ENCODE measurements at regions not wholly inside any gene's neighbourhood (a gene's known extent, or its start where the extent isn't known, plus 50 kb on each side); places are given as distances from the start of the nearest gene placed in this dataset.

DNA sequence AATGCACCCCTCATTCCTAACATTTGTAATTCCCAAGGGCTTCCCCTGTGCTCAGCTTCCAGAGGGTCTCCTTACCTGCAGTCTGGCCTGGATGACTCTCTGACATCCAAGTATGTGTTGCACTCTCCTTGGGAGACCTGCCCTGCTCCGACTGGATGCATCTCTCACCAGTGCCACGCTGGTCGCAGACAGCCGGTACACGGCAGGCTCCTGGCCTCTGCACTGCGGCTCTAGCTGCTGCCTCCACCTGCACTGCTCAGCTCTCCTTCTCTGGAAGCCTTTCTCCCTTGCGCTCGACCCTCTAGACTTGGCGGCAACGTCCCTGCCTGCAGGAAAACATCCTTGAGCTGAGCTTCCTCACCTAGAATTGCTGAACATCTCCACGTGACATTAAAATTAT is 685.9 kb downstream of the BRD1 start:
- DNase-seq (ENCODE audit: low read depth, low spot score) (no peak), ATAC-seq (no peak)
- ChIA-PET CTCF (no interaction called here), RAD21 (ENCODE audit: low non-redundant PET in 1 of 2, low total read pairs in 2 of 2, uncharacterized antibody in 2 of 2, unreplicated experiment in 2 of 2) (no interaction called here), POLR2A (no interaction called here)
- H4K20me1 ChIP-seq (ENCODE audit: insufficient read depth): no peaks in the 10 kb centered on the region
- no peak overlapping the region for H2AFZ ChIP-seq (ENCODE audit: low read depth, low read length, poor library complexity, severe bottlenecking)
- H3K36me3 ChIP-seq (ENCODE audit: control insufficient read depth in 1 of 2, insufficient read depth in 2 of 2, low read length in 2 of 2): no peaks in the 10 kb centered on the region
- TF ChIP-seq ELF1 (IDR thresholded peaks at IDR 0.05; ENCODE audit: borderline replicate concordance, low read depth): no peak
- no peak for TF ChIP-seq EZH2 (IDR thresholded peaks at IDR 0.05)
- no peak for TF ChIP-seq POLR2AphosphoS5 (IDR thresholded peaks at IDR 0.05; ENCODE audit: low read depth, low read length)
- no peak for TF ChIP-seq SP1 (IDR thresholded peaks at IDR 0.05; ENCODE audit: low read depth)
- TF ChIP-seq, protein P1, sequence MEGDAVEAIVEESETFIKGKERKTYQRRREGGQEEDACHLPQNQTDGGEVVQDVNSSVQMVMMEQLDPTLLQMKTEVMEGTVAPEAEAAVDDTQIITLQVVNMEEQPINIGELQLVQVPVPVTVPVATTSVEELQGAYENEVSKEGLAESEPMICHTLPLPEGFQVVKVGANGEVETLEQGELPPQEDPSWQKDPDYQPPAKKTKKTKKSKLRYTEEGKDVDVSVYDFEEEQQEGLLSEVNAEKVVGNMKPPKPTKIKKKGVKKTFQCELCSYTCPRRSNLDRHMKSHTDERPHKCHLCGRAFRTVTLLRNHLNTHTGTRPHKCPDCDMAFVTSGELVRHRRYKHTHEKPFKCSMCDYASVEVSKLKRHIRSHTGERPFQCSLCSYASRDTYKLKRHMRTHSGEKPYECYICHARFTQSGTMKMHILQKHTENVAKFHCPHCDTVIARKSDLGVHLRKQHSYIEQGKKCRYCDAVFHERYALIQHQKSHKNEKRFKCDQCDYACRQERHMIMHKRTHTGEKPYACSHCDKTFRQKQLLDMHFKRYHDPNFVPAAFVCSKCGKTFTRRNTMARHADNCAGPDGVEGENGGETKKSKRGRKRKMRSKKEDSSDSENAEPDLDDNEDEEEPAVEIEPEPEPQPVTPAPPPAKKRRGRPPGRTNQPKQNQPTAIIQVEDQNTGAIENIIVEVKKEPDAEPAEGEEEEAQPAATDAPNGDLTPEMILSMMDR (IDR thresholded peaks at IDR 0.05 in 2 of 3, conservative IDR thresholded peaks at IDR 0.05 in 1 of 3; ENCODE audit: borderline replicate concordance in 1 of 3, insufficient read depth in 1 of 3, low read depth in 2 of 3, low read length in 2 of 3): no peak
- TF ChIP-seq FOSL1 (IDR thresholded peaks at IDR 0.05; ENCODE audit: low read depth): no peak
- no peak for TF ChIP-seq YY1 (IDR thresholded peaks at IDR 0.05; ENCODE audit: extremely low read depth, insufficient replicate concordance, low read depth, low read length)
- no peak for TF ChIP-seq EGR1 (IDR thresholded peaks at IDR 0.05; ENCODE audit: low read depth)
- intact Hi-C loops (cut with micrococcal nuclease): no loop called here
- no peak overlapping the region for H3K4me2 ChIP-seq (ENCODE audit: low read length)
- H3K9ac ChIP-seq (ENCODE audit: low read length): no peak overlapping the region
- H3K9me3 ChIP-seq (ENCODE audit: control insufficient read depth in 1 of 2, insufficient read depth in 1 of 2, low read depth in 1 of 2, low read length in 2 of 2): no peaks in the 10 kb centered on the region
- H3K27ac ChIP-seq (ENCODE audit: low read depth, low read length): no peak overlapping the region
- no TSS peak for BruUV-seq (replicated peaks)
- H3K4me1 ChIP-seq (ENCODE audit: control insufficient read depth in 1 of 2, insufficient read depth in 2 of 2, low read length in 2 of 2): no peaks in the 10 kb centered on the region
- no peaks in the 10 kb centered on the region for H3K79me2 ChIP-seq (ENCODE audit: insufficient read depth, low read length)
- H3K4me3 ChIP-seq (replicated peaks in 1 of 2; ENCODE audit: low read depth in 1 of 2, low read length in 2 of 2): no peak overlapping the region
- H3K27me3 ChIP-seq (ENCODE audit: insufficient read depth, low read length): peaks cover 62% of the 10 kb centered on the region
- no peaks in the 10 kb centered on the region for H3K9me2 ChIP-seq (ENCODE audit: insufficient read depth)
